8988T (cell line): ENCODE measurements at regions not wholly inside any gene's neighbourhood (a gene's known extent, or its start where the extent isn't known, plus 50 kb on each side); places are given as distances from the start of the nearest gene placed in this dataset.

Source experiments
- DNase-seq: peaks from one replicate; pipeline ENCODE4 v3.0.0; 2011

GRCh38 chr18:72470391-72470790, 73.8 kb downstream of the CBLN2 start:
- DNase-seq, result no peak

DNA sequence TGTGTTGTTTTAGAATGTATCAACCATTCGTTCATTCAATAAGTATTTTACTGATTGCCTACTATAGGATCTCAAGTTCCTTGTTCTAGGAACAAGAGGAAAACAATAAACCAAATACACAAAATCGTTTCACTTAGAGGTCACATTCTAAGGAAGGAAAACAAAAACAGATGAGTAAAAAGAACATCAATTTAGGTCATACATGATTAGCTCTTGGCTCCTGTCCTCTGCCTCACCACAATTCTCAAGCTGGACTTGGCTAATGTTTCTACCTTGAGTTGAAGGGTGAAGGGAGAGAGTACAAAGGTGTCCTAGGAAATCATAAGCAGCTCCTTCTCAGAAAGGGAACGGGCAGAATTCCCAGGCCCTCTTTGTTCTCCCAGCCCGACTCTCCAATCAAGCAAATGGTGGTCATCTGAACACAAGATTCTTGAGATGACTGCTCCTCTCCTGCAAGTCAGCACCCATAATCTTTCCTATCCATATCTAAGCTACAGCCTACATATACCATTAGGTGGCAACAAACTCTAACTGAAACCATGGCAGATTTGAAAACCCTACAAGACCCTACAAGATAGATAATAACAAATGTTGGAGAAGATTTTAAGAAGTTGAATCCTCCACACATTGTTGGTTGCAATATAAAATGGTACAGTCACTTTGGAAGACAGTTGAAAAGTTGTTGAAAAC, 76.0 kb downstream of the CBLN2 start:
- no peak for DNase-seq

GRCh38 chr18:72460210-72460680, 83.9 kb downstream of the CBLN2 start:
- no peak for DNase-seq

GRCh38 chr18:72458271-72458670, 85.9 kb downstream of the CBLN2 start:
- no peak for DNase-seq

DNA sequence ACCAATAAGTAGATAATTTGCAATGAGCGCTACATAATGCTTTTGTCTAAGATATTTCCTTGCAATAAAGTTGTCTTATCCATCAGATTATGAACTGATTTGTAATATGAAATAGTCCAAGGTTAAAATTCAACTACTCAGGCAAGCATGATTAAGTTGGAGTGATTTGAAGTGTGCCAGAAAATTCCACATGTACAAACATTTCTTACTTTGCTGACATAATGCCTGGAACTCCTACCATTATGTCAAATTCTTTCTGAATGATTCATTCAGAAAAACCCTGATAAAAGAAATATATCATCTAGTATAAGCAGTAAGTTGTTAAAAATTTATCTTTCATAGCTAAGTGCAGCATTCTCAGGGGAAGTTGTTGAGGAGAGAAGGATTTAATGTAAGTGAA, 87.3 kb downstream of the CBLN2 start:
- no peak for DNase-seq

- DNase-seq, result no peak
Measured at GRCh38 chr18:72452328-72452727, 91.8 kb downstream of the CBLN2 start.

GRCh38 chr18:72444798-72445155, 99.4 kb downstream of the CBLN2 start:
- DNase-seq, result no peak

- DNase-seq, result no peak
Measured at GRCh38 chr18:72444111-72444797, 99.9 kb downstream of the CBLN2 start.

DNA sequence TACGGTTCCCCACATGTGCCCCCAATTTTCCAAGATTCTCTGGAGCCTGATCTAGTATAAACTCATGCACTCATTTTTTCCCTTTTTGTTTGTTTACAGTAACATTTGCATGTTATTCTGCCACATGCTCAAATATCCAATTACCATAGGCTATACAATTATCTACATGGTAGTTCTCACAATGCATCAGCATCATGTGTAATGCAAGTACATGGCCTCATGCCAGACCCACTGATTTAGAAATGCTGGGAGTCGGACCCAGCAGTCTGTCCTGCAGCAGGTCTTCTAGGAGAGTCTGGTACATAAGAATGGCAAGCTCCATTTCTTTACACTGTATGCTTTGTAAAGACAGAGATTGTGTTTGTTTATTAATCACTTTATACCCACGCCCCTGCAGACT, 107.7 kb downstream of the CBLN2 start:
- DNase-seq, result no peak

GRCh38 chr18:72433756-72434155, 110.4 kb downstream of the CBLN2 start:
- no peak for DNase-seq

DNA sequence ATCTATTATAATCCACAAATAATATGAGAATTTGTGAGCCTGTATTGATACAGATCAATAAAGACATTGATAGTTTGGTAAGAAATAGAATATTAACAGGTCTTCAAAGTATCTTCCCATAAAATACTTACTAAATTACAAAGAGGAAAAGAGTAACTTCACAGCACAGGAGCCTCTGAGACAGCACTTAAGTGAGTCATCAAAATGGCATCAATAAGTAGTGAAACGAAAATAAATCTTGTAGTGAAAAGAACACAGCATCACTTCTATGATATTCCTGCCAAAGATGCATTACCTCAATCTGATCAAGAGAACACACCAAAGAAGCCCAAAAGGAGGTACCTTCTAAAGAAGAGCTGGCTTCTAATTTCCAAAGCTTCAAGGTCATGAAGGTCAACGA, 116.4 kb downstream of the CBLN2 start:
- no peak for DNase-seq

DNA sequence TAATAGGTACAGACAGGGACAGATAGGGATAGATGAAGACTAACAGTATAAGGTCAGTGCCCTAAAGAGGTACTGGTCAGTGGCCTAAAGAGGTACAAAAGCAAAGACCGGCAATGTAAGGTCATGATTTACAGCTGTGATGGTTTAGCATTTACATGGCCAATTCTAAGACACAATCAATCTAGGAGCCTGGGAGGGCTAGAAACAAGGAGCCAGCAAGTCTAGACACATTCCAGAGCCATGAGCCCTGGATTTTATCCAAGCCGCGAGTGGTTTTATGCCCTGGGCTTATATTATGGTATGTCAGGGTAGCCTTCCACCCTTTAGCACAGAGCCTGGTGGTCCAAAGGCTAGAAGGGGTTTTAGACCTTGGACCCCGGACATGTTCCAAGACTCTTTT, 124.2 kb downstream of the CBLN2 start:
- DNase-seq, result no peak

- no peak for DNase-seq
Measured at GRCh38 chr18:72412927-72413326, 131.2 kb downstream of the CBLN2 start.

GRCh38 chr18:72411261-72411660, 132.9 kb downstream of the CBLN2 start:
- no peak for DNase-seq

- DNase-seq, result no peak
Measured at GRCh38 chr18:72410399-72410798, 133.7 kb downstream of the CBLN2 start.

DNA sequence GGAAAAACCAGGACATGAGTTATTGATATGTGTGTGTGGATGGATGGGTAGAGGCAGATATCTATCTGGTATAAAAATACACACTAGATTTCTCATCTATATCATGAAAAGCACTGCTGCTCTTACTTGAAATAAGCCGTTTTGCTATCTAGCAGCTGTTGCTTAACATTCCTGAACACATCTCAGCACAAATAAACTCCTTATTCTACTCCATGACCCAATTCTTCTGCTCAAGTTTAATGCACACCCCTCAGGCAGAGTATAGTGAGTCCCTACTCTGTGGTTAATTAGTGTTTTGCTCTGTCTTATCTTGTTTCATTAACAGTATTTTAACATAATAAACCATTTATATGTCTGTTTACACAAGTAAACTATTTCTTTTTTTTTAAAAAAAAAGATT, 134.2 kb downstream of the CBLN2 start:
- DNase-seq, result no peak

DNA sequence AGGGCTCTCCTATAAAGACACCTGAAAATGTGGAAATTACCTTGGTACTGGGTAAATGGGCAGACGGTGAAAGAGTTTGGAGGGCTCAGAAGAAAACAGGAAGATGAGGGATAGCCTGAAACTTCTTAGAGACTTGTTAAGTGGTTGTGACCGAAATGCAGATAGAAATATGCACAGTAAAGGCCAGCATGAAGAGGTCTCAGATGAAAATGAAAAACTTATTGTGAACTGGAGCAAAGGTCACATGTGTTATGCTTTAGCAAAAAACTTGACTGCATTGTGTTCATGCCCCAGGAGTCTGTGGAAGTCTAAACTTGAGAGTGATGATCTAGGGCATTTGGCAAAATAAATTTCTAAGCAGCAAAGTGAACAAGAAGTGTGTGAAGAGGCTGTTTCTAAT, 137.1 kb downstream of the CBLN2 start:
- no peak for DNase-seq

DNA sequence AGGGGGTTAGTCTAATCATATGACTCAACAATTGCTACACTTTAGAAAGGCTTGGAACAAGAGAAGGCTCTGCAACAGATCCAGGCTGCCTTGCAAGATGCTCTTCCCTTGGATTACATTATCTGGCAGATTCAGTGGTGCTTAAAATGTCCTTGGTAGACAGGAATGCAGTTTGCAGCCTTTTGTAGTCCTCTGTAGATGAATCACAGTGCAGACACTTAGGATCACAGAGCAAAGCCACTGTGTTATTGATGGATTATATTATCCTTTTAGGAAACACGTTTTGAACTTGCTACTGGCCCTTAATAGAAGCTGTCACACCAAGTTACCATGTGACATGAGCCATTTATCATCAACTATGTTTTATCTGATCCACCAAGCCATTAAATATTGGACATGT, 152.2 kb downstream of the CBLN2 start:
- no peak for DNase-seq

DNA sequence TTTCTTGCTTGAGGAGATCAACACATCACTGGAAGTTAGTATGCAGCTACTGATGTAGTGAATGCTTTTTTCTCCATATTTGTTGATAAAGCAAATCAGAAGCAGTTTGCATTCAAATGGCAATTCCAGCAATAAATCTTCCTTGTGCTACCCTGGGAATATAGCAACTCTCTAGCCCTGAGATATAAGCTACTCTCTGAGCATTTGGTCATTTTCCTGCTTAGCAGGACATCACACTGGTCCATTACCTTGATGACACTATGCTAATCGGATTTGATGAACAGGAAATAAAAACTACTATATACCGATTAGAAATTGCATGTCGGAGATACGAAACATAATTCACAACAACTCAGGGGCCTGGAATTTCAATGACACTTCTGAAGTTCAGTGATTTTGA, 152.7 kb downstream of the CBLN2 start:
- DNase-seq, result no peak

DNA sequence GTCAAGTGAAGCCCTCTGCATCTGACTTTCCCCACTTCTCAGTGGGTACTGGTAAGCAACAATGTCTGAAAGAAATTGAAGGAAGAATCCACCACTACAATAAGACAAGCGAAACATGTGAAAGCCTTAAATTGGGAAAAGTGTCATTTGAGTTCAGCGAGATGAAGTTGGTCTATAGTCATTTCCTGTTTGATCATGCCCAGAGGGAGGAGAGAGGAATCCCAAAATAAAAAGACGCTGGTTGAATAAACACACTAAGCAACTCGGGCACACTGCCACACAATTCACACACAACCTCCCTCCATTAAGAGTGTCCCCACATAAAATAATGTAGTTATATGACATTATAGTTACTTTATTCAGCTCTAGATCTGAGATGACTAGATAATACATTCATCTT, 166.1 kb downstream of the CBLN2 start:
- no peak for DNase-seq

GRCh38 chr18:72376256-72376655, 167.9 kb downstream of the CBLN2 start:
- no peak for DNase-seq

DNA sequence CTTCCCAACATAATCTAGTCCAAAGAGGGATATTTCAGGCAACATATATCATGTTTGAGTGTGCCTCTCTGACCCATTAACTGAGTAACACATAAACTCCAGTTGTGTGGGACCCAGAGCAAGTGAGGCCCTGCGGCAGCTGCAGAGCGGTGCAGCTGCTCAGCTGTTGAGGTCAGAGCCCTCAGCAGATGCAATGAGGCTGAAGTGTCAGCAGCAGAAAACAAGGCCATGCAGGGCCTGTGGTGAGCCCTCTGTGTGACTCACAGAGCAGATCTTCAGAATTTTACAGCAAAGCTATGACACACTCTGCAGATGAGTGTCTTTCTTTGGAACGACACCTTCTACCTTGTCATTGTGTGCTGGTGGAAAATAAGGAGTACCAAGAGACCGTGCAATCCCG, 168.5 kb downstream of the CBLN2 start:
- no peak for DNase-seq

- DNase-seq, result no peak
Measured at GRCh38 chr18:72372076-72372475, 172.1 kb downstream of the CBLN2 start.

DNA sequence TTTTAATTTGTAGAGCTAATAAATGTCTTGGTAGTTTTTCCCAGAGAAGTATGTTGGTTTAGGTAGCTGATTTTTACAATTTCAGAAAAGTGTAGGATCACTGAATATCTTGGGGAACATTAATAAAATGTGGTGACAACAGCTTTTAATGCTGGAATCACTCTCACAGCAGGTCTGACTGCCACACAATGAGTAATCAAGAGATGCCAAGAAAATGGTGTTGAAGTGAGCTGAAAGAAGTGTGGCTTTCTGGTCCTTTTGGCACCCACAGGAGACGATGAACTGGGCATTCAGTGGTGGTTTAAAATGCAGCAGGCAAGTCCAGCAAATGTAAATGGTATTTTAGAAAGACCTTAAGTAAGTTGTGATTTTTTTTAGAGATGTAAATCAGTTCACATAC, 175.8 kb downstream of the CBLN2 start:
- no peak for DNase-seq

DNA sequence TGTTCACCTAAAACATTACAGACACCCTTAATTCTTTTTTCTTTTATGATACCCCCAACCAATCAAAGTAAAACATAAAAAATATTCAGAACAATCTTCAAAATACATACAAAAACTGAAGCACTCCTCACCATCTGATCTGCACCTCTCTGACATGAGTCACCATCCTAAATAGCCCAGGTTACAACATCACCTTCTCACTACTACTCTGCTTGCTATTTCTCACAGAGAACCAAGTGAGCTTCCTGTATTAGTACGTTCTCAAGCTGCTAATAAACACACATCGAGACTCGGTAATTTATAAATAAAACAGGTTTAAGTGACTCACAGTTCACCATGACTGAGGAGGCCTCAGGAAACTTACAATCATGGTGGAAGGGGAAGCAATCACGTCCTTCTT, 183.5 kb downstream of the CBLN2 start:
- no peak for DNase-seq
